ENCODE measurements at regions not wholly inside any gene's neighbourhood (a gene's known extent, or its start where the extent isn't known, plus 50 kb on each side); places are given as distances from the start of the nearest gene placed in this dataset.

- Histone ChIP-seq H3K9me3 (peaks cover 0 to 8% (median 0%) of the 10 kb centered on the region in 8 donors), H3K27me3 (replicated peaks in 1 of 7) (peaks cover 0 to 18% (median 0%) of the 10 kb centered on the region in 7 donors), H3K36me3 (no peaks in the 10 kb centered on the region), H3K4me1 (no peaks in the 10 kb centered on the region), H3K4me3 (no peak overlapping the region), H3K27ac (no peak overlapping the region)
- intact Hi-C loops (cut with DNase I; ENCODE audit: low total_unique reads), result no loop called here
- no peak for DNase-seq
- TF ChIP-seq POLR2AphosphoS5 (IDR thresholded peaks at IDR 0.05) (no peak), CTCF (IDR thresholded peaks at IDR 0.05 in 8 of 11, conservative IDR thresholded peaks at IDR 0.05 in 3 of 11) (no peak), POLR2A (IDR thresholded peaks at IDR 0.05) (no peak)
- 46 to 61% (median 52%) methylated on average over 4 of the region's 4 CpGs for WGBS, 5 donors
Measured at GRCh38 chr17:62907961-62908360, 58.1 kb upstream of the TANC2 start.

- intact Hi-C loops (cut with DNase I; ENCODE audit: low total_unique reads), result no loop called here
- no peak for DNase-seq
- Histone ChIP-seq H3K27ac (no peak overlapping the region), H3K4me3 (no peak overlapping the region), H3K36me3 (no peaks in the 10 kb centered on the region), H3K9me3 (no peaks in the 10 kb centered on the region), H3K27me3 (replicated peaks in 1 of 7) (peaks cover 0 to 18% (median 0%) of the 10 kb centered on the region in 7 donors), H3K4me1 (no peaks in the 10 kb centered on the region)
- no peak for TF ChIP-seq POLR2AphosphoS5 (IDR thresholded peaks at IDR 0.05)
- no peak for TF ChIP-seq CTCF (IDR thresholded peaks at IDR 0.05 in 8 of 11, conservative IDR thresholded peaks at IDR 0.05 in 3 of 11)
- no peak for TF ChIP-seq POLR2A (IDR thresholded peaks at IDR 0.05)
Measured at GRCh38 chr17:62906881-62907280, 59.2 kb upstream of the TANC2 start.

- Histone ChIP-seq H3K27me3 (replicated peaks in 1 of 7) (peaks cover 0 to 11% (median 0%) of the 10 kb centered on the region in 7 donors), H3K9me3 (no peaks in the 10 kb centered on the region), H3K4me1 (no peaks in the 10 kb centered on the region), H3K36me3 (no peaks in the 10 kb centered on the region), H3K27ac (no peak overlapping the region), H3K4me3 (no peak overlapping the region)
- TF ChIP-seq CTCF (IDR thresholded peaks at IDR 0.05 in 8 of 11, conservative IDR thresholded peaks at IDR 0.05 in 3 of 11) (no peak), POLR2A (IDR thresholded peaks at IDR 0.05) (no peak), POLR2AphosphoS5 (IDR thresholded peaks at IDR 0.05) (no peak)
- DNase-seq, result no peak
- 72 to 95% (median 88%) methylated on average over 4 of the region's 4 CpGs for WGBS, 5 donors
- intact Hi-C loops (cut with DNase I; ENCODE audit: low total_unique reads), result no loop called here
Measured at GRCh38 chr17:62905233-62905632, 60.8 kb upstream of the TANC2 start.

GRCh38 chr17:62902531-62903220 lies 63.4 kb upstream of the TANC2 start:
- Histone ChIP-seq H3K36me3 (no peaks in the 10 kb centered on the region), H3K4me3 (no peak overlapping the region), H3K27ac (no peak overlapping the region), H3K4me1 (peaks cover 0 to 7% (median 0%) of the 10 kb centered on the region in 6 donors), H3K9me3 (no peaks in the 10 kb centered on the region), H3K27me3 (replicated peaks in 1 of 7) (peaks cover 0 to 7% (median 0%) of the 10 kb centered on the region in 7 donors)
- intact Hi-C loops (cut with DNase I; ENCODE audit: low total_unique reads), result no loop called here
- no peak for TF ChIP-seq POLR2A (IDR thresholded peaks at IDR 0.05)
- no peak for TF ChIP-seq POLR2AphosphoS5 (IDR thresholded peaks at IDR 0.05)
- no peak for TF ChIP-seq CTCF (IDR thresholded peaks at IDR 0.05 in 8 of 11, conservative IDR thresholded peaks at IDR 0.05 in 3 of 11)
- 68 to 87% (median 69%) methylated on average over 5 of the region's 5 CpGs for whole genome bisulfite sequencing, 5 donors
- DNase-seq, result no peak

Measured in spleen (tissue), 11 donors.